Endothelial cell of umbilical vein (primary cell): ENCODE measurements at regions not wholly inside any gene's neighbourhood (a gene's known extent, or its start where the extent isn't known, plus 50 kb on each side); places are given as distances from the start of the nearest gene placed in this dataset.

Source experiments
- BruUV-seq: library from RNA; stranded (reverse); fragments of 400-500 nt; replicated peaks from 2 replicates; lab custom pipeline; 2021; lab: Mats Ljungman, UMichigan
- CTCF ChIA-PET: fragments of 300-600, 350-600 bp; sonication (Branson Sonifier 250); formaldehyde crosslinking; loops from one replicate; lab custom pipeline; 2021; ENCODE audit warnings: antibody characterized with exemption, inconsistent platforms; lab: Charles Lee
- POLR2A ChIA-PET: fragments of 300-600, 350-600 bp; sonication (Branson Sonifier 250); formaldehyde crosslinking; loops from one replicate; lab custom pipeline; 2021; ENCODE audit warnings: antibody characterized with exemption, inconsistent platforms; lab: Charles Lee
- DNase-seq: peaks from one replicate; pipeline ENCODE4 v3.0.0-alpha.2; 2011; ENCODE audit warnings: low read depth, low spot score
- FAIRE-seq: peaks from 2 replicates; lab custom pipeline; 2011; peaks lifted over from hg19 to GRCh38; lab: Jason Lieb, UNC
- H2AFZ ChIP-seq: 2 replicates; pipeline ENCODE4 v1.6.0; 2012; ENCODE audit warnings: low read depth, low read length, control low read depth, inconsistent platforms
- H3K27ac ChIP-seq: 2 replicates; pipeline ENCODE4 v1.5.1; 2011; ENCODE audit warnings: low read depth, mild to moderate bottlenecking, control low read depth, low read length, moderate library complexity; ENCODE audit not compliant: insufficient read depth
- H3K27me3 ChIP-seq, 2 experiments: 2 replicates each; pipeline versions ENCODE4 v1.6.0 to v1.6.1; 2011; ENCODE audit warnings: low read length in 2 of 2, mixed read lengths in 1 of 2; ENCODE audit not compliant: control insufficient read depth in 2 of 2, insufficient read depth in 2 of 2
- H3K36me3 ChIP-seq, 2 experiments: 2 replicates in 1 of 2; 3 replicates in 1 of 2; pipeline ENCODE4 v1.5.1; 2011; ENCODE audit warnings: low read length in 2 of 2, mild to moderate bottlenecking in 1 of 2, moderate library complexity in 1 of 2; ENCODE audit not compliant: control insufficient read depth in 2 of 2, insufficient read depth in 2 of 2; ENCODE audit errors: extremely low read depth in 1 of 2
- H3K4me1 ChIP-seq: 3 replicates; pipeline ENCODE4 v1.5.1; 2011; ENCODE audit warnings: mild to moderate bottlenecking, low read length; ENCODE audit not compliant: control insufficient read depth, insufficient read depth; ENCODE audit errors: extremely low read depth
- H3K4me2 ChIP-seq: 2 replicates; pipeline ENCODE4 v1.6.1; 2011; ENCODE audit warnings: low read length, control low read depth, mixed read lengths; ENCODE audit not compliant: insufficient read depth
- H3K4me3 ChIP-seq, 3 experiments: fragments of 200-600 bp in 1 of 3; sonication (generic), shearing (Covaris generic) in 1 of 3; replicated peaks in 1 of 3; 2 replicates each; pipeline ENCODE4 v1.5.1; 2011 to 2016; ENCODE audit warnings: control low read depth in 3 of 3, low read length in 3 of 3, mild to moderate bottlenecking in 2 of 3, inconsistent platforms in 1 of 3, low read depth in 1 of 3, moderate library complexity in 1 of 3; ENCODE audit not compliant: insufficient read depth in 1 of 3
- H3K79me2 ChIP-seq: 2 replicates; pipeline ENCODE4 v1.6.0; 2012; ENCODE audit warnings: low read length, inconsistent platforms; ENCODE audit not compliant: control insufficient read depth, insufficient read depth
- H3K9ac ChIP-seq: replicated peaks from 2 replicates; pipeline ENCODE3; 2011; ENCODE audit warnings: low read length, control low read depth; ENCODE audit not compliant: insufficient read depth; ENCODE audit errors: extremely low read depth
- H3K9me1 ChIP-seq: replicated peaks from 3 replicates; pipeline ENCODE4 v1.6.0; 2011; ENCODE audit warnings: mild to moderate bottlenecking, low read length; ENCODE audit not compliant: control insufficient read depth, insufficient read depth; ENCODE audit errors: extremely low read depth
- H3K9me3 ChIP-seq: replicated peaks from 2 replicates; pipeline ENCODE4 v1.5.1; 2012; ENCODE audit warnings: low read length, inconsistent platforms; ENCODE audit not compliant: control insufficient read depth, insufficient read depth
- H4K20me1 ChIP-seq: replicated peaks from 2 replicates; pipeline ENCODE3; 2011; ENCODE audit warnings: mild to moderate bottlenecking, low read length; ENCODE audit not compliant: control insufficient read depth, insufficient read depth; ENCODE audit errors: extremely low read depth
- CTCF ChIP-seq, 2 donors: IDR thresholded peaks; 1 replicate in 1 of 2; 2 replicates in 1 of 2; pipeline ENCODE4 v1.5.1; 2011; ENCODE audit warnings: low read length in 2 of 2, mild to moderate bottlenecking in 2 of 2, moderate library complexity in 2 of 2, control low read depth in 1 of 2, inconsistent platforms in 1 of 2, low read depth in 1 of 2; ENCODE audit not compliant: insufficient read depth in 1 of 2; ENCODE audit errors: extremely low read depth in 1 of 2
- EZH2 ChIP-seq: IDR thresholded peaks from 2 replicates; pipeline ENCODE4 v1.6.1; 2012; ENCODE audit warnings: borderline replicate concordance, low read depth, mild to moderate bottlenecking, moderate library complexity, low read length, inconsistent platforms; ENCODE audit not compliant: severe bottlenecking
- GATA2 ChIP-seq: IDR thresholded peaks from 2 replicates; pipeline ENCODE4 v1.7.0; 2011; ENCODE audit warnings: low read depth, mild to moderate bottlenecking, moderate library complexity, mixed read lengths, low read length; ENCODE audit not compliant: insufficient read length, insufficient read depth
- MAX ChIP-seq: IDR thresholded peaks from 2 replicates; pipeline ENCODE4 v1.6.1; 2011; ENCODE audit not compliant: insufficient read depth, insufficient read length
- MYC ChIP-seq: IDR thresholded peaks from one replicate; pipeline ENCODE4 v1.6.1; 2011; ENCODE audit warnings: mild to moderate bottlenecking, low read depth, low read length
- POLR2A ChIP-seq: IDR thresholded peaks from 2 replicates; pipeline ENCODE4 v1.6.1; 2012; ENCODE audit warnings: low read depth, mild to moderate bottlenecking, control low read depth, low read length
- POLR2AphosphoS5 ChIP-seq: IDR thresholded peaks from 2 replicates; pipeline ENCODE4 v1.6.1; 2012; ENCODE audit warnings: low read depth, mild to moderate bottlenecking, control low read depth, low read length, moderate library complexity; ENCODE audit not compliant: insufficient read depth
- dilution Hi-C: fragments of 300-500 bp; cut with MboI; formaldehyde crosslinking; loops from one replicate; pipeline ENCODE4 v1.15.0; 2019; ENCODE audit warnings: low sequenced_read_pairs; ENCODE audit not compliant: extremely low pct_ligation_motif_present
- intact Hi-C: fragments of 100-400 bp; cut with micrococcal nuclease; formaldehyde crosslinking; loops from one replicate; pipeline ENCODE4 v1.10.0; 2022

GRCh38 chr3:84685467-84685866 lies 273.3 kb upstream of the CADM2 start:
- Histone ChIP-seq H3K27me3 (no peaks in the 10 kb centered on the region), H2AFZ (no peak overlapping the region), H3K36me3 (no peaks in the 10 kb centered on the region), H3K79me2 (no peaks in the 10 kb centered on the region), H3K4me1 (no peaks in the 10 kb centered on the region), H3K4me2 (no peak overlapping the region), H3K4me3 (no peak overlapping the region), H3K9me1 (no peaks in the 10 kb centered on the region), H4K20me1 (no peaks in the 10 kb centered on the region), H3K27ac (no peak overlapping the region), H3K9ac (no peak overlapping the region), H3K9me3 (no peaks in the 10 kb centered on the region)
- no peak for FAIRE-seq
- ChIA-PET POLR2A (no interaction called here), CTCF (no interaction called here)
- no peak for TF ChIP-seq GATA2
- TF ChIP-seq CTCF (IDR thresholded peaks at IDR 0.05; ENCODE audit: extremely low read depth in 1 of 2, insufficient read depth in 1 of 2, low read depth in 1 of 2, low read length in 2 of 2), result no peak
- TF ChIP-seq MAX, result no peak
- no peak for TF ChIP-seq EZH2
- no peak for TF ChIP-seq POLR2A
- dilution Hi-C loops (no loop called here), intact Hi-C loops (no loop called here)
- BruUV-seq, result no TSS peak
- DNase-seq, result no peak

GRCh38 chr3:84692261-84692660 lies 266.5 kb upstream of the CADM2 start:
- no TSS peak for BruUV-seq
- Histone ChIP-seq H3K79me2 (no peaks in the 10 kb centered on the region), H3K9ac (no peak overlapping the region), H3K4me1 (no peaks in the 10 kb centered on the region), H3K36me3 (no peaks in the 10 kb centered on the region), H4K20me1 (no peaks in the 10 kb centered on the region), H3K27me3 (no peaks in the 10 kb centered on the region), H3K4me3 (no peak overlapping the region), H3K27ac (no peak overlapping the region), H3K4me2 (no peak overlapping the region), H2AFZ (no peak overlapping the region), H3K9me1 (no peaks in the 10 kb centered on the region), H3K9me3 (peaks cover 1% of the 10 kb centered on the region)
- CTCF ChIA-PET, result no interaction called here
- TF ChIP-seq POLR2AphosphoS5 (no peak), MAX (no peak), CTCF (IDR thresholded peaks at IDR 0.05; ENCODE audit: extremely low read depth in 1 of 2, insufficient read depth in 1 of 2, low read depth in 1 of 2, low read length in 2 of 2) (no peak), MYC (no peak), EZH2 (no peak)
- dilution Hi-C loops (no loop called here), intact Hi-C loops (no loop called here)
- FAIRE-seq, result no peak
- no peak for DNase-seq
- POLR2A ChIA-PET, result no interaction called here
